GM12892 (cell line): ENCODE measurements at regions not wholly inside any gene's neighbourhood (a gene's known extent, or its start where the extent isn't known, plus 50 kb on each side); places are given as distances from the start of the nearest gene placed in this dataset.

ENCODE experiments used
- POLR2A ChIP-seq: IDR thresholded peaks from 2 replicates; pipeline ENCODE4 v1.6.1; 2011; ENCODE audit warnings: low read depth, low read length, control low read depth
- POLR2AphosphoS5 ChIP-seq: IDR thresholded peaks from 2 replicates; pipeline ENCODE4 v1.6.1; 2011; ENCODE audit warnings: low read depth, low read length, control low read depth

DNA sequence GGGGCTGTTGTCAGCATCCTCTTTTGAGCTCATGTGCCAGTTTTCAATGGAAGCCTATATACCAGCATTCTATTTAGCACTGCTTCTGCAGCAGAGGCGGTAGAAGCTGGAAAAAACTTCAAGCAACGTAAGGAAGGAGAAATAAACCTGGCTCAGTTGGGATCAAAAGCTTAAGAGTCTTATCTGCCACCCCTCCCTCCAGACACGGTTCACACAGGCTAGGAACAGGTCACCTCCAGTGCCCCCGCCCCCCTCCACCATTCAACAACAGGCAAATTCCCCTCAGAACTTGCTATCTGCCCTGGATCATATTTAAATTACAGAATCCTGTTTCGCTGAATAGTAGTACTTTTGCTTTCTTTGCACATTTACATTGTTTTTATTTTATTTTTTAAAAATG is 384.8 kb upstream of the PKDCC start:
- no peak for TF ChIP-seq POLR2AphosphoS5
- TF ChIP-seq POLR2A: no peak
